Caco-2 (cell line): ENCODE measurements at regions not wholly inside any gene's neighbourhood (a gene's known extent, or its start where the extent isn't known, plus 50 kb on each side); places are given as distances from the start of the nearest gene placed in this dataset.

ENCODE experiments used
- BruUV-seq: library from RNA; stranded (reverse); fragments of 400-500 nt; replicated peaks from 2 replicates; lab custom pipeline; 2021; lab: Mats Ljungman, UMichigan
- CTCF ChIA-PET: fragments of 300-600 bp; sonication (Branson Sonifier 250); formaldehyde crosslinking; loops from one replicate; lab custom pipeline; 2022; ENCODE audit warnings: antibody characterized with exemption; lab: Charles Lee
- POLR2A ChIA-PET: fragments of 300-600 bp; sonication (Branson Sonifier 250); formaldehyde crosslinking; loops from one replicate; lab custom pipeline; 2022; ENCODE audit warnings: antibody characterized with exemption; lab: Charles Lee
- DNase-seq, 2 experiments: peaks; one replicate each; pipeline versions ENCODE4 v3.0.0 to v3.0.0-alpha.2; 2020 to 2022
- H3K27me3 ChIP-seq: replicated peaks from 2 replicates; pipeline ENCODE4 v1.6.0; 2011; ENCODE audit warnings: low read length; ENCODE audit not compliant: control insufficient read depth, insufficient read depth
- H3K36me3 ChIP-seq: 2 replicates; pipeline ENCODE4 v1.5.1; 2011; ENCODE audit warnings: low read length; ENCODE audit not compliant: control insufficient read depth, insufficient read depth
- H3K4me1 ChIP-seq: fragments of 250-450 bp; sonication (Bioruptor Pico); 2 replicates; pipeline ENCODE4 v1.5.1; 2020; ENCODE audit warnings: mild to moderate bottlenecking
- H3K4me3 ChIP-seq: 2 replicates; pipeline ENCODE4 v1.5.1; 2011; ENCODE audit warnings: low read depth, mild to moderate bottlenecking, control low read depth, low read length
- H3K9me3 ChIP-seq: fragments of 250-450 bp; sonication (Bioruptor Pico); 2 replicates; pipeline ENCODE4 v1.5.1; 2020; ENCODE audit warnings: mild to moderate bottlenecking, moderate library complexity
- H3K27ac Mint-ChIP-seq: one replicate; pipeline ENCODE4 v1.8.0; 2022; ENCODE audit warnings: mixed read lengths; ENCODE audit not compliant: unreplicated experiment
- H3K27me3 Mint-ChIP-seq: one replicate; pipeline ENCODE4 v1.8.0; 2022; ENCODE audit warnings: mixed read lengths; ENCODE audit not compliant: insufficient read depth, unreplicated experiment
- H3K36me3 Mint-ChIP-seq: one replicate; pipeline ENCODE4 v1.8.0; 2022; ENCODE audit warnings: mild to moderate bottlenecking, mixed read lengths; ENCODE audit not compliant: insufficient read depth, unreplicated experiment
- H3K4me1 Mint-ChIP-seq: one replicate; pipeline ENCODE4 v1.8.0; 2022; ENCODE audit warnings: low read depth, mixed read lengths; ENCODE audit not compliant: unreplicated experiment
- H3K4me3 Mint-ChIP-seq: one replicate; pipeline ENCODE4 v1.8.0; 2022; ENCODE audit warnings: mild to moderate bottlenecking, moderate library complexity, mixed read lengths; ENCODE audit not compliant: unreplicated experiment
- H3K9me3 Mint-ChIP-seq: one replicate; pipeline ENCODE4 v1.8.0; 2022; ENCODE audit warnings: mixed read lengths; ENCODE audit not compliant: unreplicated experiment
- intact Hi-C: fragments of 100-400 bp; cut with micrococcal nuclease; formaldehyde crosslinking; loops from one replicate; pipeline ENCODE4 v1.10.0; 2022; ENCODE audit not compliant: unreplicated experiment
- TF ChIP-seq, protein P1 (sequence below), 2 experiments: fragments of 200-600 bp in 1 of 2; IDR thresholded peaks; 1 replicate in 1 of 2; 2 replicates in 1 of 2; pipeline versions ENCODE4 v1.5.1 to v1.8.0; 2011 to 2022; ENCODE audit warnings: antibody characterized with exemption in 1 of 2, control low read depth in 1 of 2, inconsistent platforms in 1 of 2, low read depth in 1 of 2, low read length in 1 of 2, mild to moderate bottlenecking in 1 of 2, moderate library complexity in 1 of 2; ENCODE audit not compliant: insufficient read depth in 1 of 2, severe bottlenecking in 1 of 2, unreplicated experiment in 1 of 2

- Mint-ChIP-seq H3K27me3 (no peaks in the 10 kb centered on the region), H3K4me1 (no peaks in the 10 kb centered on the region), H3K4me3 (no peak overlapping the region), H3K36me3 (no peaks in the 10 kb centered on the region), H3K27ac (no peak overlapping the region), H3K9me3 (no peaks in the 10 kb centered on the region)
- H3K4me1 ChIP-seq = no peaks in the 10 kb centered on the region
- no peaks in the 10 kb centered on the region for H3K9me3 ChIP-seq
- DNase-seq = no peak
- POLR2A ChIA-PET = no interaction called here
- TF ChIP-seq, protein P1, sequence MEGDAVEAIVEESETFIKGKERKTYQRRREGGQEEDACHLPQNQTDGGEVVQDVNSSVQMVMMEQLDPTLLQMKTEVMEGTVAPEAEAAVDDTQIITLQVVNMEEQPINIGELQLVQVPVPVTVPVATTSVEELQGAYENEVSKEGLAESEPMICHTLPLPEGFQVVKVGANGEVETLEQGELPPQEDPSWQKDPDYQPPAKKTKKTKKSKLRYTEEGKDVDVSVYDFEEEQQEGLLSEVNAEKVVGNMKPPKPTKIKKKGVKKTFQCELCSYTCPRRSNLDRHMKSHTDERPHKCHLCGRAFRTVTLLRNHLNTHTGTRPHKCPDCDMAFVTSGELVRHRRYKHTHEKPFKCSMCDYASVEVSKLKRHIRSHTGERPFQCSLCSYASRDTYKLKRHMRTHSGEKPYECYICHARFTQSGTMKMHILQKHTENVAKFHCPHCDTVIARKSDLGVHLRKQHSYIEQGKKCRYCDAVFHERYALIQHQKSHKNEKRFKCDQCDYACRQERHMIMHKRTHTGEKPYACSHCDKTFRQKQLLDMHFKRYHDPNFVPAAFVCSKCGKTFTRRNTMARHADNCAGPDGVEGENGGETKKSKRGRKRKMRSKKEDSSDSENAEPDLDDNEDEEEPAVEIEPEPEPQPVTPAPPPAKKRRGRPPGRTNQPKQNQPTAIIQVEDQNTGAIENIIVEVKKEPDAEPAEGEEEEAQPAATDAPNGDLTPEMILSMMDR (IDR thresholded peaks at IDR 0.05; ENCODE audit: insufficient read depth in 1 of 2, low read depth in 1 of 2, low read length in 1 of 2, severe bottlenecking in 1 of 2, unreplicated experiment in 1 of 2) = no peak
- intact Hi-C loops = no loop called here
- H3K4me3 ChIP-seq = no peak overlapping the region
- BruUV-seq = no TSS peak
- H3K27me3 ChIP-seq = no peaks in the 10 kb centered on the region
- H3K36me3 ChIP-seq = no peaks in the 10 kb centered on the region
- CTCF ChIA-PET = no interaction called here
These were observed 85.0 kb upstream of the CNKSR2 start for GRCh38 chrX:21289232-21289631.

DNA sequence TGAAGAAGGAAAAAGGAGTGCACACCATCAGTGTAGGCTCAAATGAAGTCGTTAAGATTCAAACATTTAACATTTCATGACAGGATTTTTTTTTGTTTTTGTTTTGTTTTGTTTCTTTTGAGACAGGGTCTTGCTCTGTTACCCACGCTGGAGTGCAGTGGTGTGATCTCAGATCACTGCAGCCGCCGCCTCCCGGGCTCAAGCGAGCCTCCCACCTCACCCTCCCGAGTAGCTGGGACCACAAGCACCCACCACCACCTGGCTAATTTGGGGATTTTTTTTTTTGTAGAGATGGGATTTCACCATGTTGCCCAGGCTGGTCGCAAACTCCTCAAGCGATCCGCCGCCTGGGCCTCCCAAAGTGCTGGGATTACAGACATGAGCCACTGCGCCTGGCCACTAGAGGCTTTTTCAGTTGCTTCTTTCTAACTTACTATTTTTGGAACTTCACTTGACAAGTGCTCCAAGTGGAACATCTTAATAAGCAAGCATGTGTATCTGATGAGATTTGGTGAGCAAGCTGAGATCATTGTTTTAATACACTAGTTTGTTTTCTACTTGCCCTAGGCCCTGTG lies 78.9 kb upstream of the CNKSR2 start:
- H3K4me1 ChIP-seq = no peaks in the 10 kb centered on the region
- ChIA-PET CTCF (no interaction called here), POLR2A (no interaction called here)
- no peaks in the 10 kb centered on the region for H3K9me3 ChIP-seq
- H3K36me3 ChIP-seq = no peaks in the 10 kb centered on the region
- TF ChIP-seq, protein P1 (IDR thresholded peaks at IDR 0.05; ENCODE audit: insufficient read depth in 1 of 2, low read depth in 1 of 2, low read length in 1 of 2, severe bottlenecking in 1 of 2, unreplicated experiment in 1 of 2) = no peak
- DNase-seq = no peak
- no peak overlapping the region for H3K27ac Mint-ChIP-seq
- no peak overlapping the region for H3K4me3 Mint-ChIP-seq
- H3K36me3 Mint-ChIP-seq = no peaks in the 10 kb centered on the region
- H3K4me3 ChIP-seq = no peak overlapping the region
- H3K9me3 Mint-ChIP-seq = no peaks in the 10 kb centered on the region
- H3K27me3 ChIP-seq = no peaks in the 10 kb centered on the region
- no TSS peak for BruUV-seq
- no peaks in the 10 kb centered on the region for H3K27me3 Mint-ChIP-seq
- H3K4me1 Mint-ChIP-seq = no peaks in the 10 kb centered on the region
- intact Hi-C loops = no loop called here

- H3K27me3 Mint-ChIP-seq = no peaks in the 10 kb centered on the region
- Histone ChIP-seq H3K9me3 (no peaks in the 10 kb centered on the region), H3K4me1 (no peaks in the 10 kb centered on the region), H3K27me3 (no peaks in the 10 kb centered on the region), H3K4me3 (no peak overlapping the region), H3K36me3 (no peaks in the 10 kb centered on the region)
- ChIA-PET CTCF (no interaction called here), POLR2A (no interaction called here)
- TF ChIP-seq, protein P1 (IDR thresholded peaks at IDR 0.05; ENCODE audit: insufficient read depth in 1 of 2, low read depth in 1 of 2, low read length in 1 of 2, severe bottlenecking in 1 of 2, unreplicated experiment in 1 of 2) = no peak
- no TSS peak for BruUV-seq
- no peak overlapping the region for H3K27ac Mint-ChIP-seq
- no peak for DNase-seq
- H3K4me1 Mint-ChIP-seq = no peaks in the 10 kb centered on the region
- H3K36me3 Mint-ChIP-seq = no peaks in the 10 kb centered on the region
- intact Hi-C loops = no loop called here
- no peak overlapping the region for H3K4me3 Mint-ChIP-seq
- H3K9me3 Mint-ChIP-seq = no peaks in the 10 kb centered on the region
These were observed 68.3 kb upstream of the CNKSR2 start for GRCh38 chrX:21305799-21306336.
